GM19324 (cell line): ENCODE measurements at regions not wholly inside any gene's neighbourhood (a gene's known extent, or its start where the extent isn't known, plus 50 kb on each side); places are given as distances from the start of the nearest gene placed in this dataset.

Experiments
- ATAC-seq: cut with Tn5 transposase; IDR thresholded peaks from one replicate; pipeline ENCODE4 v1.9.1; 2021; ENCODE audit warnings: mild to moderate bottlenecking, moderate library complexity; ENCODE audit not compliant: unreplicated experiment, low FRiP score

GRCh38 chr4:130542953-130543352 is 1447.0 kb downstream of the C4orf33 start:
- ATAC-seq, result no peak

GRCh38 chr4:130545171-130545570 is 1449.2 kb downstream of the C4orf33 start:
- no peak for ATAC-seq

GRCh38 chr4:130545596-130545995 is 1449.6 kb downstream of the C4orf33 start:
- ATAC-seq, result no peak

- no peak for ATAC-seq
These were observed 1463.3 kb downstream of the C4orf33 start for GRCh38 chr4:130559268-130559667.

GRCh38 chr4:130563185-130563888 is 1467.4 kb downstream of the C4orf33 start:
- ATAC-seq, result no peak

- ATAC-seq, result no peak
These were observed 1468.0 kb downstream of the C4orf33 start for GRCh38 chr4:130563889-130564418.

GRCh38 chr4:130568746-130569145 is 1472.8 kb downstream of the C4orf33 start:
- no peak for ATAC-seq

GRCh38 chr4:130573742-130574141 is 1477.8 kb downstream of the C4orf33 start:
- no peak for ATAC-seq

GRCh38 chr4:130574215-130574614 is 1478.3 kb downstream of the C4orf33 start:
- ATAC-seq, result no peak

GRCh38 chr4:130576218-130576617 is 1480.3 kb downstream of the C4orf33 start:
- ATAC-seq, result no peak

GRCh38 chr4:130591091-130591490 is 1495.1 kb downstream of the C4orf33 start:
- ATAC-seq, result no peak

- ATAC-seq, result no peak
These were observed 1504.8 kb downstream of the C4orf33 start for GRCh38 chr4:130600706-130601105.

- no peak for ATAC-seq
These were observed 1507.1 kb downstream of the C4orf33 start for GRCh38 chr4:130603043-130603442.

GRCh38 chr4:130608121-130608520 is 1512.2 kb downstream of the C4orf33 start:
- ATAC-seq, result no peak

- no peak for ATAC-seq
These were observed 1532.6 kb downstream of the C4orf33 start for GRCh38 chr4:130628531-130628930.

GRCh38 chr4:130632731-130633604 is 1537.0 kb downstream of the C4orf33 start:
- no peak for ATAC-seq

GRCh38 chr4:130636486-130636885 is 1540.5 kb downstream of the C4orf33 start:
- no peak for ATAC-seq

- no peak for ATAC-seq
These were observed 1544.6 kb downstream of the C4orf33 start for GRCh38 chr4:130640592-130640991.

GRCh38 chr4:130646886-130647285 is 1550.9 kb downstream of the C4orf33 start:
- no peak for ATAC-seq

GRCh38 chr4:130648570-130648969 is 1552.6 kb downstream of the C4orf33 start:
- no peak for ATAC-seq

- no peak for ATAC-seq
These were observed 1557.9 kb downstream of the C4orf33 start for GRCh38 chr4:130653842-130654241.
